GF-D8 (cell line): ENCODE measurements at regions not wholly inside any gene's neighbourhood (a gene's known extent, or its start where the extent isn't known, plus 50 kb on each side); places are given as distances from the start of the nearest gene placed in this dataset.
"Not testable (repeated sequence)": the region's sequence is repeated elsewhere in the genome, so short reads cannot be mapped to it uniquely, and the experiment has no call there.

Experiments
- DNase-seq: peaks from one replicate; lab custom pipeline; 2025; lab: John Stamatoyannopoulos, UW

- no peak for DNase-seq
Observed at GRCh38 chr18:40366521-40366920, 1588.5 kb upstream of the PIK3C3 start.

GRCh38 chr18:40365526-40365925, 1589.5 kb upstream of the PIK3C3 start:
- peak; percentile 80 for DNase-seq

- no peak for DNase-seq
Observed at GRCh38 chr18:40360558-40360957, 1594.5 kb upstream of the PIK3C3 start.

- no peak for DNase-seq
Observed at GRCh38 chr18:40357536-40357935, 1597.5 kb upstream of the PIK3C3 start.

GRCh38 chr18:40356168-40356567, 1598.9 kb upstream of the PIK3C3 start:
- DNase-seq = no peak

- no peak for DNase-seq
Observed at GRCh38 chr18:40355726-40356125, 1599.3 kb upstream of the PIK3C3 start.

- DNase-seq = no peak
Observed at GRCh38 chr18:40348196-40348595, 1606.8 kb upstream of the PIK3C3 start.

GRCh38 chr18:40347261-40347660, 1607.8 kb upstream of the PIK3C3 start:
- DNase-seq = no peak

- DNase-seq = no peak
Observed at GRCh38 chr18:40346146-40346545, 1608.9 kb upstream of the PIK3C3 start.

- DNase-seq = no peak
Observed at GRCh38 chr18:40341701-40342100, 1613.3 kb upstream of the PIK3C3 start.

GRCh38 chr18:40338284-40338683, 1616.8 kb upstream of the PIK3C3 start:
- no peak for DNase-seq

- no peak for DNase-seq
Observed at GRCh38 chr18:40326985-40327384, 1628.0 kb upstream of the PIK3C3 start.

- no peak for DNase-seq
Observed at GRCh38 chr18:40325988-40326387, 1629.0 kb upstream of the PIK3C3 start.

GRCh38 chr18:40314199-40314598, 1640.8 kb upstream of the PIK3C3 start:
- no peak for DNase-seq

GRCh38 chr18:40313030-40313642, 1641.9 kb upstream of the PIK3C3 start:
- DNase-seq = no peak

GRCh38 chr18:40307627-40308026, 1647.4 kb upstream of the PIK3C3 start:
- DNase-seq = no peak

GRCh38 chr18:40296717-40297413, 1658.2 kb upstream of the PIK3C3 start:
- DNase-seq = no peak

GRCh38 chr18:40292985-40293710, 1661.9 kb upstream of the PIK3C3 start:
- DNase-seq = no peak

GRCh38 chr18:40283560-40283959, 1671.5 kb upstream of the PIK3C3 start:
- DNase-seq = no peak

GRCh38 chr18:40281356-40281755, 1673.7 kb upstream of the PIK3C3 start:
- not testable (repeated sequence) for DNase-seq

GRCh38 chr18:40274618-40275196, 1680.3 kb upstream of the PIK3C3 start:
- DNase-seq = no peak

GRCh38 chr18:40272630-40273231, 1682.3 kb upstream of the PIK3C3 start:
- no peak for DNase-seq
